A549 (cell line): ENCODE measurements at regions not wholly inside any gene's neighbourhood (a gene's known extent, or its start where the extent isn't known, plus 50 kb on each side); places are given as distances from the start of the nearest gene placed in this dataset.

Experiments used
- ATAC-seq, 2 experiments: fragments of 200-7000 bp in 1 of 2; fragments of >200 bp in 1 of 2; cut with Nextera tagmentation in 1 of 2; cut with Tn5 transposase in 1 of 2; 3 replicates each; pipeline versions ENCODE4 v1.8.0 to v1.9.1; 2018 to 2020; ENCODE audit warnings: mild to moderate bottlenecking in 1 of 2, moderate library complexity in 1 of 2
- CTCF ChIA-PET: fragments of 300-600 bp; sonication (Branson Sonifier 250); formaldehyde crosslinking; extraction: SDS; loops from one replicate; lab custom pipeline; 2021; ENCODE audit warnings: antibody characterized with exemption, inconsistent platforms; lab: Yijun Ruan, JAX
- POLR2A ChIA-PET: fragments of 350-600 bp; formaldehyde crosslinking; extraction: SDS; loops from one replicate; lab custom pipeline; 2021; ENCODE audit warnings: antibody characterized with exemption, inconsistent platforms; lab: Yijun Ruan, JAX
- DNase-seq, 2 experiments: peaks; one replicate each; pipeline versions ENCODE4 v3.0.0 to v3.0.0-alpha.2; 2011 to 2016; ENCODE audit warnings: low read depth in 1 of 2, low spot score in 1 of 2
- FAIRE-seq: peaks from 2 replicates; lab custom pipeline; 2011; peaks lifted over from hg19 to GRCh38; lab: Jason Lieb, UNC
- H3K27ac ChIP-seq, 2 experiments: fragments of >200 bp; sonication (Bioruptor Twin); formaldehyde crosslinking; 3 replicates each; pipeline ENCODE4 v1.5.1; 2016 to 2017
- H3K4me1 ChIP-seq: fragments of >200 bp; sonication (Bioruptor Twin); formaldehyde crosslinking; 3 replicates; pipeline ENCODE4 v1.6.1; 2016
- H3K4me2 ChIP-seq: fragments of >200 bp; sonication (Bioruptor Twin); formaldehyde crosslinking; 3 replicates; pipeline ENCODE4 v1.6.1; 2016
- H3K4me3 ChIP-seq: fragments of >200 bp; sonication (Bioruptor Twin); formaldehyde crosslinking; 3 replicates; pipeline ENCODE4 v1.5.1; 2016
- H3K9me3 ChIP-seq: fragments of >200 bp; sonication (Bioruptor Twin); formaldehyde crosslinking; 3 replicates; pipeline ENCODE4 v1.6.1; 2016
- BCL3 ChIP-seq: fragments of >200 bp; sonication (Bioruptor Twin); formaldehyde crosslinking; IDR thresholded peaks from 3 replicates; pipeline ENCODE4 v1.6.1; 2016
- CBX2 ChIP-seq: fragments of 200-600 bp; sonication (generic); IDR thresholded peaks from 2 replicates; pipeline ENCODE4 v1.6.1; 2016; ENCODE audit warnings: low read depth, mild to moderate bottlenecking, borderline replicate concordance
- CBX8 ChIP-seq: fragments of 200-600 bp; sonication (generic); IDR thresholded peaks from 2 replicates; pipeline ENCODE4 v1.6.1; 2016
- ESRRA ChIP-seq: fragments of 150-350 bp; IDR thresholded peaks from 2 replicates; pipeline ENCODE4 v1.6.1; 2014; ENCODE audit warnings: mild to moderate bottlenecking, low read length, borderline replicate concordance
- FOSB ChIP-seq: fragments of 250-450 bp; sonication (Bioruptor Pico); IDR thresholded peaks from 2 replicates; pipeline ENCODE4 v1.5.0; 2020; ENCODE audit warnings: mild to moderate bottlenecking, moderate library complexity
- FOSL2 ChIP-seq, 2 experiments: fragments of 450-650 bp in 1 of 2; fragments of >200 bp in 1 of 2; sonication (Bioruptor Twin) in 1 of 2; formaldehyde crosslinking; IDR thresholded peaks; 2 replicates each; pipeline versions ENCODE4 v1.5.0 to v1.6.1; 2016 to 2020; ENCODE audit warnings: mild to moderate bottlenecking in 1 of 2, moderate library complexity in 1 of 2
- HOXA7 ChIP-seq: fragments of 250-450 bp; sonication (Bioruptor Pico); IDR thresholded peaks from 2 replicates; pipeline ENCODE4 v1.5.0; 2020; ENCODE audit warnings: mild to moderate bottlenecking, moderate library complexity
- HOXB13 ChIP-seq: fragments of 250-450 bp; sonication (Bioruptor Pico); IDR thresholded peaks from 2 replicates; pipeline ENCODE4 v1.5.0; 2020; ENCODE audit warnings: low read depth, mild to moderate bottlenecking, moderate library complexity
- JUN ChIP-seq, 2 experiments: fragments of >200 bp; sonication (Bioruptor Twin); formaldehyde crosslinking; IDR thresholded peaks; 2 replicates in 1 of 2; 3 replicates in 1 of 2; pipeline ENCODE4 v1.6.1; 2016 to 2017
- NFE2L2 ChIP-seq: fragments of 150-350 bp; conservative IDR thresholded peaks from 2 replicates; pipeline ENCODE4 v1.6.1; 2014; ENCODE audit warnings: low read length
- RAD21 ChIP-seq, 2 experiments: fragments of >200 bp in 1 of 2; sonication (Bioruptor Twin) in 1 of 2; formaldehyde crosslinking in 1 of 2; IDR thresholded peaks in 1 of 2; conservative IDR thresholded peaks in 1 of 2; 2 replicates in 1 of 2; 3 replicates in 1 of 2; pipeline ENCODE4 v1.6.1; 2012 to 2018; ENCODE audit warnings: inconsistent platforms in 1 of 2
- RCOR1 ChIP-seq: fragments of 150-350 bp; IDR thresholded peaks from 2 replicates; pipeline ENCODE4 v1.6.1; 2014; ENCODE audit warnings: antibody characterized with exemption, low read length, low read depth
- REST ChIP-seq: fragments of 200-600 bp; sonication (generic); IDR thresholded peaks from 2 replicates; pipeline ENCODE4 v1.6.1; 2016; ENCODE audit warnings: antibody characterized with exemption, mild to moderate bottlenecking, moderate library complexity
- RNF2 ChIP-seq: fragments of 200-600 bp; sonication (generic); IDR thresholded peaks from 2 replicates; pipeline ENCODE4 v1.6.1; 2016; ENCODE audit warnings: low read depth, mild to moderate bottlenecking, antibody characterized with exemption, moderate library complexity, borderline replicate concordance
- TP53 ChIP-seq: fragments of 250-450 bp; sonication (Bioruptor Pico); IDR thresholded peaks from 2 replicates; pipeline ENCODE4 v1.5.0; 2021; ENCODE audit warnings: mild to moderate bottlenecking, moderate library complexity
- ZNF302 ChIP-seq: fragments of 250-450 bp; sonication (Bioruptor Pico); IDR thresholded peaks from 2 replicates; pipeline ENCODE4 v1.9.0; 2021; ENCODE audit warnings: inconsistent platforms, mild to moderate bottlenecking, moderate library complexity
- ZSCAN20 ChIP-seq: fragments of 250-450 bp; sonication (Bioruptor Pico); IDR thresholded peaks from 2 replicates; pipeline ENCODE4 v1.8.0; 2022; ENCODE audit warnings: mild to moderate bottlenecking, moderate library complexity
- WGBS: methylation state at CpG from one replicate; pipeline ENCODE4 v1.1.6; 2017; ENCODE audit errors: missing lambda C conversion rate; 5-methylcytosine and 5-hydroxymethylcytosine counted together

GRCh38 chr2:125516496-125517109, 1139.4 kb upstream of the GYPC start:
- ChIA-PET POLR2A (no interaction called here), CTCF (no interaction called here)
- peak in 1 of 2 experiments; percentile 9 for DNase-seq
- WGBS: 11% methylated on average over 3 of the region's 3 CpGs
- no peaks in the 10 kb centered on the region for H3K4me1 ChIP-seq
- peaks cover 6% of the 10 kb centered on the region; the same call in 1 of the 3 replicates for H3K9me3 ChIP-seq
- TF ChIP-seq HOXB13 (no peak), RCOR1 (no peak), RAD21 (conservative IDR thresholded peaks at IDR 0.05 in 1 of 2, IDR thresholded peaks at IDR 0.05 in 1 of 2) (peak in 1 of 2 experiments; percentile 44; a peak in 2 of 5 replicates), BCL3 (no peak)
- ATAC-seq: no peak
- no peak for FAIRE-seq
- no peak overlapping the region for H3K27ac ChIP-seq
- no peak overlapping the region for H3K4me3 ChIP-seq
- no peak overlapping the region for H3K4me2 ChIP-seq

GRCh38 chr2:125526093-125526492, 1129.9 kb upstream of the GYPC start:
- ChIA-PET CTCF (no interaction called here), POLR2A (no interaction called here)
- Histone ChIP-seq H3K9me3 (no peaks in the 10 kb centered on the region), H3K27ac (no peak overlapping the region), H3K4me1 (no peaks in the 10 kb centered on the region), H3K4me3 (no peak overlapping the region), H3K4me2 (no peak overlapping the region)
- FAIRE-seq (no peak), DNase-seq (no peak), ATAC-seq (no peak)
- TF ChIP-seq ZSCAN20 (CRISPR knock-in tag) (no peak), CBX2 (no peak), REST (no peak), FOSB (no peak), HOXB13 (no peak), JUN (IDR thresholded peaks at IDR 0.05) (no peak), ESRRA (no peak), CBX8 (no peak), TP53 (CRISPR knock-in tag) (no peak), HOXA7 (no peak), ZNF302 (CRISPR knock-in tag) (no peak), FOSL2 (IDR thresholded peaks at IDR 0.05) (no peak), FOSL2 (CRISPR knock-in tag; IDR thresholded peaks at IDR 0.05) (no peak), RNF2 (no peak), NFE2L2 (no peak)
- whole genome bisulfite sequencing: 20% methylated on average over 5 of the region's 5 CpGs

GRCh38 chr2:125535089-125535488, 1120.9 kb upstream of the GYPC start:
- 3% methylated on average over 1 of the region's 1 CpG for WGBS
- ATAC-seq (no peak), FAIRE-seq (no peak), DNase-seq (no peak)
- CTCF ChIA-PET: no interaction called here
- Histone ChIP-seq H3K27ac (no peak overlapping the region), H3K4me2 (no peak overlapping the region), H3K4me3 (no peak overlapping the region), H3K4me1 (no peaks in the 10 kb centered on the region), H3K9me3 (no peaks in the 10 kb centered on the region)
- POLR2A ChIA-PET: no interaction called here
- no peak for TF ChIP-seq RNF2
